Psoas muscle (tissue), 7 donors: ENCODE measurements at regions not wholly inside any gene's neighbourhood (a gene's known extent, or its start where the extent isn't known, plus 50 kb on each side); places are given as distances from the start of the nearest gene placed in this dataset.

ENCODE experiments used
- ATAC-seq, 4 donors: fragments of 200-7000 bp; cut with Tn5 transposase; one replicate each; pipeline ENCODE4 v1.9.1; 2020; ENCODE audit warnings: moderate library complexity in 3 of 4, mild to moderate bottlenecking in 2 of 4
- DNase-seq, 2 donors: peaks; one replicate each; pipeline ENCODE4 v3.0.0-alpha.2; 2020
- H3K27ac ChIP-seq: fragments of 200-600 bp; one replicate; pipeline ENCODE4 v1.8.0; 2022
- H3K27me3 ChIP-seq, 3 donors: fragments of 200-600 bp in 1 of 3; one replicate each; pipeline versions ENCODE4 v1.6.1 to v1.8.0; 2013 to 2022; ENCODE audit warnings: low read length in 2 of 3, mild to moderate bottlenecking in 2 of 3, moderate library complexity in 1 of 3; ENCODE audit not compliant: insufficient read depth in 3 of 3
- H3K36me3 ChIP-seq, 2 donors: fragments of 200-600 bp in 1 of 2; one replicate each; pipeline versions ENCODE4 v1.6.1 to v1.8.0; 2013 to 2022; ENCODE audit warnings: low read depth in 1 of 2, mild to moderate bottlenecking in 1 of 2, moderate library complexity in 1 of 2; ENCODE audit not compliant: insufficient read depth in 1 of 2
- H3K4me1 ChIP-seq: fragments of 200-600 bp; one replicate; pipeline ENCODE4 v1.8.0; 2022
- H3K4me3 ChIP-seq: fragments of 200-600 bp; one replicate; pipeline ENCODE4 v1.8.0; 2022; ENCODE audit warnings: mild to moderate bottlenecking
- H3K9me3 ChIP-seq: fragments of 200-600 bp; one replicate; pipeline ENCODE4 v1.8.0; 2022
- WGBS, 3 donors: extraction: QIAGEN DNeasy Blood & Tissue Kit; methylation state at CpG; one replicate each; pipeline versions ENCODE4 v1.1.6 to v1.1.7; 2013; 5-methylcytosine and 5-hydroxymethylcytosine counted together
- intact Hi-C, 2 donors: fragments of 100-400 bp; cut with DNase I; formaldehyde crosslinking; loops; one replicate each; pipeline versions ENCODE4 v1.11.0 to v1.14.2; 2022
- TF ChIP-seq, protein P1 (sequence below): fragments of 200-600 bp; IDR thresholded peaks from one replicate; pipeline ENCODE4 v1.8.0; 2022; ENCODE audit warnings: antibody characterized with exemption
- donor health status: healthy with polysubstance abuse.
- donor health status: DM: no; HTN: no; CAD: no; lungs with moderate emphysema.
- donor health status: Bipolar disorder and iron deficiency.
- donor health status: healthy.
- donor health status: DM: yes; HTN: yes; CAD: no.
- donor health status: DM: no; HTN: no; CAD: no.
- donor health status: DM: yes; HTN: yes; CAD: no.

DNA sequence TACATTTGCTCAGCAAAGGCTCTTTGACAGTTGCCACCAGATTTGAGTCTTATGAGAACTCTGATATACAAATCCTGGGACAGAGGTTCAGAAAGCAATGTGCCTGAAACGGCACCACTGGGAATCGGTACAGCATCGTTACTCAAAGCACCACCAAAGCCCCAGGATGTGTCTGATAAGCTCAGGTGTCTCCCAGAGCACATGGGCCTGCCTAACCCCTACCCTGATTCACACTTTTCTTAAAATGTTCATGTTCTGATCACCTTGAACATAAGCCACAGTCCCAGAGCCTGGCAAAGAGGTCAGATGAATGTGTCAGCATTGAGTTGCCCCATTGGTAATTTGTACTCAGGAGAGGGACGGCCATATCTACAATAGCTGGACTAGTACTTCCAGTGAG is 545.8 kb upstream of the AUTS2 start:
- Histone ChIP-seq H3K36me3 (no peaks in the 10 kb centered on the region), H3K9me3 (no peaks in the 10 kb centered on the region), H3K27ac (no peak overlapping the region), H3K4me3 (no peak overlapping the region), H3K4me1 (no peaks in the 10 kb centered on the region), H3K27me3 (peaks cover 0 to 3% (median 0%) of the 10 kb centered on the region in 3 donors)
- intact Hi-C loops, result no loop called here
- 75 to 84% (median 78%) methylated on average over 4 of the region's 4 CpGs for WGBS, 3 donors
- ATAC-seq (no peak), DNase-seq (no peak)
- TF ChIP-seq, protein P1, sequence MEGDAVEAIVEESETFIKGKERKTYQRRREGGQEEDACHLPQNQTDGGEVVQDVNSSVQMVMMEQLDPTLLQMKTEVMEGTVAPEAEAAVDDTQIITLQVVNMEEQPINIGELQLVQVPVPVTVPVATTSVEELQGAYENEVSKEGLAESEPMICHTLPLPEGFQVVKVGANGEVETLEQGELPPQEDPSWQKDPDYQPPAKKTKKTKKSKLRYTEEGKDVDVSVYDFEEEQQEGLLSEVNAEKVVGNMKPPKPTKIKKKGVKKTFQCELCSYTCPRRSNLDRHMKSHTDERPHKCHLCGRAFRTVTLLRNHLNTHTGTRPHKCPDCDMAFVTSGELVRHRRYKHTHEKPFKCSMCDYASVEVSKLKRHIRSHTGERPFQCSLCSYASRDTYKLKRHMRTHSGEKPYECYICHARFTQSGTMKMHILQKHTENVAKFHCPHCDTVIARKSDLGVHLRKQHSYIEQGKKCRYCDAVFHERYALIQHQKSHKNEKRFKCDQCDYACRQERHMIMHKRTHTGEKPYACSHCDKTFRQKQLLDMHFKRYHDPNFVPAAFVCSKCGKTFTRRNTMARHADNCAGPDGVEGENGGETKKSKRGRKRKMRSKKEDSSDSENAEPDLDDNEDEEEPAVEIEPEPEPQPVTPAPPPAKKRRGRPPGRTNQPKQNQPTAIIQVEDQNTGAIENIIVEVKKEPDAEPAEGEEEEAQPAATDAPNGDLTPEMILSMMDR, result no peak

DNA sequence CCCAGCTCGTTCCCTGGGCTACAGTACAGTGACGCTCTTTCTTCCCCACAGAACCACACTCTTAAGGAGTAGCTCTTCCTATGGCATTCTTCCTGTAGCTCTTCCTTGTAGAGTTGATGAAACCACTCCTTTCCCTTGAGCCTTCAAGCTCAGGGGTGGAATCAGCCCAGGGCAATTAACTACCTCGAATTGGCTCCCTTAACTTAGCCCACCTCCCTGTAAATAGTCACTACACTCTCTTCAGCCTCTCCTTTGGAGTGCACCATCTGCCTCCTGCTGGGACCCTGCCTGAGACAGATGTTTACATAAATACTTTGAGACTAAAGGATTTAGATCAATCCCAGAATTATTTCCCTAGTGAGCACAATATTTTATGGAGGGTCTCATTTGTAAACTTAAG is 537.8 kb upstream of the AUTS2 start:
- TF ChIP-seq, protein P1, result no peak
- WGBS, 3 donors, result 44 to 52% (median 45%) methylated on average over 3 of the region's 3 CpGs
- Histone ChIP-seq H3K4me1 (no peaks in the 10 kb centered on the region), H3K27me3 (peaks cover 0 to 3% (median 0%) of the 10 kb centered on the region in 3 donors), H3K27ac (no peak overlapping the region), H3K9me3 (peaks cover 10% of the 10 kb centered on the region), H3K4me3 (no peak overlapping the region), H3K36me3 (no peaks in the 10 kb centered on the region)
- no peak for DNase-seq
- intact Hi-C loops, result no loop called here
- ATAC-seq, result no peak

DNA sequence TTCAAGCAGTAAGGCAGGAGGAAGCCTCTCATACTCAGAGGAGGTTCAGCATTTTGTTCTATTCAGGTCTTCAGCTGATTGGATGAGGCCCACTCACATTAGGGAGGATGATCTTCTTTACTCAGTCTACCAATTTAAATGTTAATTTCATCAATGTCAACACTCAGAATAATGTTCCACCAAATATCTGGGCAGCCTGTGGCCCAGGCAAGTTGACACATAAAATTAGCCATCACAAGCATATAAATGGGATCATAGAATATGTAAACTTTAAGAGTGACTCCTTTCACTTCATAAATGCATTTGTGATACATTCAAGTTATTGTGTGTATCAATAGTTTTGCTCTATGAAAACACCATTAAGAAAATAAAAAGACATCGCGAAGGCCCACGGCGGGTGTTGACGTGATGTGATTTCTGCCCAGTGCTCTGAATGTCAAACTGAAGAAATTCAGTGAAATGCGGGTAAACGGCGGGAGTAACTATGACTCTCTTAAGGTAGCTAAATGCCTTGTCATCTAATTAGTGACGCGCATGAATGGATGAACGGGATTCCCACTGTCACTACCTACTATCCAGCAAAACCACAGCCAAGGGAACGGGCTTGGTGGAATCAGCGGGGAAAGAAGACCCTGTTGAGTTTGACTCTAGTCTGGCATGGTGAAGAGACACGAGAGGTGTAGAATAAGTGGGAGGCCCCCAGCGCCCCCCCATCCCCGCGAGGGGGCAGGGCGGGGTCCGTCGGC is 536.1 kb upstream of the AUTS2 start:
- H3K9me3 ChIP-seq, result peaks cover 10% of the 10 kb centered on the region
- H3K4me1 ChIP-seq, result no peaks in the 10 kb centered on the region
- H3K27ac ChIP-seq, result no peak overlapping the region
- 92 to 98% (median 96%) methylated on average over 20 of the region's 20 CpGs for WGBS, 3 donors
- DNase-seq (no peak), ATAC-seq (no peak)
- no peaks in the 10 kb centered on the region for H3K27me3 ChIP-seq
- no peak overlapping the region for H3K4me3 ChIP-seq
- TF ChIP-seq, protein P1, result no peak
- intact Hi-C loops, result no loop called here
- H3K36me3 ChIP-seq, result no peaks in the 10 kb centered on the region

DNA sequence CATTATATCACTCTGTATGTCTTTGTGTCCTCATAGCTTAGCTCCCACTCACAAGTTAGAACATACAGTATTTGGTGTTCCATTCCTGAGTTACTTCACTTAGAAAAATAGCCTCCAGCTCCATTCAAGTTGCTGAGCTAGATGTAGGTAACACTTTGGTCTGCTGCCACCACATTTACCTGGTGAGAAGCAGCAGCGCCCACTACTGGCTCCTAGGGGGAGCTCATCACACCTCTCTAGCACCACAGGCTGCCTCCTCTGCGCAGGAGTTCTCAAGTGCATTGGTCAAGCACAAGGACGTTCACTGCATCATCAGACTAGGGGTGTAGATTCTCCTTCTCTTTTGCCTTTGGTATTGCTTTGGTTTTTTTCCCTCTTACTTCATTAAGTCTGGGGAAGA is 530.9 kb upstream of the AUTS2 start:
- Histone ChIP-seq H3K27ac (no peak overlapping the region), H3K4me1 (no peaks in the 10 kb centered on the region), H3K4me3 (no peak overlapping the region), H3K27me3 (no peaks in the 10 kb centered on the region), H3K36me3 (no peaks in the 10 kb centered on the region), H3K9me3 (peaks cover 2% of the 10 kb centered on the region)
- TF ChIP-seq, protein P1, result no peak
- DNase-seq (no peak), ATAC-seq (no peak)
- intact Hi-C loops, result no loop called here
- 33 to 37% (median 37%) methylated on average over 3 of the region's 3 CpGs for WGBS, 3 donors

DNA sequence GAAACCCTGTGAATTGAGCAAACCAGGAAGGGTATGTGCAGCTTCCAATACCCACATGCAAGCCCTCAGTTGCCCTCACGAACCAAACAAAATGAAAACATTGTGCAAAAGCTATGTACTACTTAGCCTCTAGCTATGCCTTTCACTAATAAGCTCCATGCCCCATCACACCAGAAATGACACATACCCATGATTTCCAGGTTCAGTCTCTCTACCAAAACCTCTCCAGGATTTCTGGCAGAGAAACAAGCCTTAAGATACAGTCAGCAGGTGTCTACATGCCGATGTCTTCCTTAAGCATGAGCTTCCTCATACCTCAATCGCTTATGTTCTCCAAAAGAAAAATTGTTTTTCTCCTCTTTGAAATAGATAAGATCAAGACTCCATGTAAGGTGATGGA is 527.8 kb upstream of the AUTS2 start:
- Histone ChIP-seq H3K9me3 (no peaks in the 10 kb centered on the region), H3K36me3 (no peaks in the 10 kb centered on the region), H3K4me1 (no peaks in the 10 kb centered on the region), H3K27ac (no peak overlapping the region), H3K4me3 (no peak overlapping the region), H3K27me3 (no peaks in the 10 kb centered on the region)
- no peak for ATAC-seq
- WGBS, 3 donors, result 91 to 93% (median 91%) methylated on average over 3 of the region's 3 CpGs
- TF ChIP-seq, protein P1, result no peak
- no peak for DNase-seq
- intact Hi-C loops, result no loop called here
